ENCODE measurements at regions not wholly inside any gene's neighbourhood (a gene's known extent, or its start where the extent isn't known, plus 50 kb on each side); places are given as distances from the start of the nearest gene placed in this dataset.

DNA sequence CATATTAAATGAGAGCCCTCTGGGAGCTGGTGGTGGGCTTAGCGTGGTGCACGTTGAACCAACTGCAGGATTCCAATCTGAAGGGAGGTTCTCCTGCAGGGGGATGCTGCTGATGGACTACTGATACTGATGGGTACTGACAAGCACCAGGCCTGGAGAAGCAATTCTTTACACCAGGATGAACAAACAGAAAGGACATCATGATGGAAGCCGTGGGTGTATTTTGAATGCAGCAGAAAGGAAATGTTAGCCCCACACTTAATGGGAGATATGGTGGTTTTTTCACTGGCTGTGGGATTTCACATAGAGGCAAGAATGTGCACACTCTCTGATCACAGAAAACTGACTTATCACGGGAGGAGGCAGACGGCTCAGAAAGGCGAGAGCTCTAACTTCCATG is 299.7 kb downstream of the TEX29 start:
- Histone ChIP-seq H3K4me1 (no peaks in the 10 kb centered on the region), H3K9me3 (no peaks in the 10 kb centered on the region), H3K27me3 (peaks cover 0 to 18% (median 0%) of the 10 kb centered on the region in 3 donors), H3K4me3 (no peak overlapping the region), H3K27ac (no peak overlapping the region), H3K36me3 (no peaks in the 10 kb centered on the region)
- no peak for TF ChIP-seq EP300 (IDR thresholded peaks at IDR 0.05)
- TF ChIP-seq CTCF (IDR thresholded peaks at IDR 0.05) = no peak
- no peak for TF ChIP-seq POLR2A (IDR thresholded peaks at IDR 0.05)
- no peak for TF ChIP-seq POLR2AphosphoS5 (IDR thresholded peaks at IDR 0.05)
- intact Hi-C loops (cut with DNase I) = no loop called here
- WGBS, 2 donors = 90 to 94% methylated on average over 6 of the region's 6 CpGs
- DNase-seq = no peak

- no peaks in the 10 kb centered on the region for H3K4me1 ChIP-seq
- intact Hi-C loops (cut with DNase I) = no loop called here
- no peak overlapping the region for H3K4me3 ChIP-seq
- DNase-seq = no peak
- no peak overlapping the region for H3K27ac ChIP-seq
- 89 to 90% methylated on average over 9 of the region's 9 CpGs for WGBS, 2 donors
- no peaks in the 10 kb centered on the region for H3K9me3 ChIP-seq
- H3K36me3 ChIP-seq = no peaks in the 10 kb centered on the region
- TF ChIP-seq EP300 (IDR thresholded peaks at IDR 0.05) (no peak), CTCF (IDR thresholded peaks at IDR 0.05) (no peak), POLR2AphosphoS5 (IDR thresholded peaks at IDR 0.05) (no peak), POLR2A (IDR thresholded peaks at IDR 0.05) (no peak)
- peaks cover 0 to 18% (median 0%) of the 10 kb centered on the region in 3 donors for H3K27me3 ChIP-seq
These were observed 300.1 kb downstream of the TEX29 start for GRCh38 chr13:111620586-111620985.

- intact Hi-C loops (cut with DNase I) = no loop called here
- Histone ChIP-seq H3K27ac (no peak overlapping the region), H3K27me3 (peaks cover 0 to 13% (median 0%) of the 10 kb centered on the region in 3 donors), H3K9me3 (no peaks in the 10 kb centered on the region), H3K4me1 (no peaks in the 10 kb centered on the region), H3K36me3 (no peaks in the 10 kb centered on the region), H3K4me3 (no peak overlapping the region)
- WGBS, 2 donors = 95% methylated on average over 5 of the region's 5 CpGs
- TF ChIP-seq POLR2AphosphoS5 (IDR thresholded peaks at IDR 0.05) (no peak), POLR2A (IDR thresholded peaks at IDR 0.05) (no peak), EP300 (IDR thresholded peaks at IDR 0.05) (no peak), CTCF (IDR thresholded peaks at IDR 0.05) (no peak)
- DNase-seq = no peak
These were observed 300.7 kb downstream of the TEX29 start for GRCh38 chr13:111621164-111621563.

- Histone ChIP-seq H3K36me3 (no peaks in the 10 kb centered on the region), H3K27me3 (peaks cover 0 to 13% (median 0%) of the 10 kb centered on the region in 3 donors), H3K4me3 (no peak overlapping the region), H3K9me3 (no peaks in the 10 kb centered on the region), H3K4me1 (no peaks in the 10 kb centered on the region), H3K27ac (no peak overlapping the region)
- WGBS, 2 donors = 95% methylated on average over 21 of the region's 21 CpGs
- TF ChIP-seq POLR2AphosphoS5 (IDR thresholded peaks at IDR 0.05) = no peak
- TF ChIP-seq CTCF (IDR thresholded peaks at IDR 0.05) = no peak
- TF ChIP-seq EP300 (IDR thresholded peaks at IDR 0.05) = no peak
- no peak for DNase-seq
- intact Hi-C loops (cut with DNase I) = no loop called here
These were observed 301.6 kb downstream of the TEX29 start for GRCh38 chr13:111622051-111622531.

DNA sequence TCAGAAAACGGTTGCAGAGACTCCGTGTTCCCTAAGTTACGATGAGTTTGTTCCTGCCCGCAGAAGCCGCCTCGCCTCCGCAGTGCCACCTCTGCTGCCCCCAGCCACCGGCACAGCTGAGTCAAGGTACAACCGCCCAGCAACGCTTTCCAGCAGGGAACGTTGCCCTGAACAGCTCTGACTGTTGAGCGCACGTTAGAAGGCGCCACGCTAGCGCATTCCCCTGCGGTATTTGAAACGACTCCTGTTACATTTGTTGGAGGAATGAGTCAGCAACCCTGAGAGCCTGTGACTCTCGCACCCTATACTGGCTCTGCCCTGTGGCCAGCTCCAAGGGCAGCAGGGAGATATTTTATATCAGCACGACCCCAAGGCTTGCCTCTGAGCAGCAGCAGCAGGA is 302.8 kb downstream of the TEX29 start:
- H3K27me3 ChIP-seq = peaks cover 0 to 13% (median 0%) of the 10 kb centered on the region in 3 donors
- no peak overlapping the region for H3K4me3 ChIP-seq
- no peaks in the 10 kb centered on the region for H3K9me3 ChIP-seq
- intact Hi-C loops (cut with DNase I) = no loop called here
- 88 to 89% methylated on average over 20 of the region's 20 CpGs for WGBS, 2 donors
- H3K4me1 ChIP-seq = no peaks in the 10 kb centered on the region
- no peak for TF ChIP-seq CTCF (IDR thresholded peaks at IDR 0.05)
- TF ChIP-seq POLR2A (IDR thresholded peaks at IDR 0.05) = no peak
- TF ChIP-seq EP300 (IDR thresholded peaks at IDR 0.05) = no peak
- no peak for TF ChIP-seq POLR2AphosphoS5 (IDR thresholded peaks at IDR 0.05)
- H3K27ac ChIP-seq = no peak overlapping the region
- no peaks in the 10 kb centered on the region for H3K36me3 ChIP-seq
- no peak for DNase-seq

All from sigmoid colon (tissue), 6 donors.